GM19328 (cell line): ENCODE measurements at regions not wholly inside any gene's neighbourhood (a gene's known extent, or its start where the extent isn't known, plus 50 kb on each side); places are given as distances from the start of the nearest gene placed in this dataset.

Experiments used
- ATAC-seq: cut with Tn5 transposase; IDR thresholded peaks from one replicate; pipeline ENCODE4 v1.9.1; 2021; ENCODE audit warnings: mild to moderate bottlenecking, moderate library complexity; ENCODE audit not compliant: unreplicated experiment

GRCh38 chr9:95822583-95823431, 52.7 kb upstream of the ERCC6L2 start:
- peak; percentile 69 for ATAC-seq

DNA sequence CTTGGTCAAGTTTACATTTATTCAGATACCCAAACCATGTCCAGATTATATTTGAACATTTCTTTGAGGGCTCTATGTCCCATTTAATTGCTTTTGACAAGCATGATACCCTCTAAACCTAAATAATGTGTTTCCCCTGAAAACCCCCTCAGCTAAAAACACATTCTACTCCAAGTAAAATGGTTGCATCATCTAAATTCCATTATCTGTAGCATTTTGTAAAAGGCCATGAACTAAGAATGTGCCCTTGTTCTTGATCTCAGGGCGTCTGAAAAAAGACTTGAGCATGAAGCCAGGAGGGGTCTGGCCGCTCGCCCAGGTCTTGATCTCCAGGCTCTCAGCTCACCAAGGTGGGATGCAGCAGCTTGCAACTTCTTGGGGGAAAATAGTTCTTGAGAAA, 53.5 kb upstream of the ERCC6L2 start:
- ATAC-seq = no peak

GRCh38 chr9:95820074-95820473, 55.4 kb upstream of the ERCC6L2 start:
- ATAC-seq = no peak

DNA sequence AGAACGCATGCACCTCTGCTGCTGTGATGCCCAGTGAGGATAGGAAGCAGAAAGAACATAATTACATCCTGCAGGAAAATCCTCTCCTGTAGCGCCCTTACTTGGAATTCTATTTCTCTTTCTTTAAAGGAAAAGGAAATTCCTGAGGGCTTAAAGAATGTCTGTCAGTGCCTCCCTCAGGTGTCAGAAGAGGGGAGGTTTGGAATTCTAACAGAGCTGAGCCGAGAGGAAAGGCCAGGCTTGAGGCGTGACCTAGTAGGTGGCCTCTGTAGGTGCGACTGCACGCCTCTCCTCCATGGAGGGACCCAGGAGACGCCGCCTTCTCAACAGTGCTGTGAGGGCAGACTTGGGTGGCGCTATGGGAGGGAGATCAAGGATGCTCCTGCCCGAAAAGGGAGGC, 55.9 kb upstream of the ERCC6L2 start:
- ATAC-seq = no peak

- ATAC-seq = no peak
These were observed 58.3 kb upstream of the ERCC6L2 start for GRCh38 chr9:95817205-95817604.

GRCh38 chr9:95816716-95817115, 58.8 kb upstream of the ERCC6L2 start:
- ATAC-seq = no peak

GRCh38 chr9:95815961-95816360, 59.5 kb upstream of the ERCC6L2 start:
- no peak for ATAC-seq

GRCh38 chr9:95815133-95815532, 60.4 kb upstream of the ERCC6L2 start:
- no peak for ATAC-seq

GRCh38 chr9:95813923-95814322, 61.6 kb upstream of the ERCC6L2 start:
- no peak for ATAC-seq

GRCh38 chr9:95810814-95811213, 64.7 kb upstream of the ERCC6L2 start:
- ATAC-seq = no peak

- no peak for ATAC-seq
These were observed 65.4 kb upstream of the ERCC6L2 start for GRCh38 chr9:95810133-95810532.

DNA sequence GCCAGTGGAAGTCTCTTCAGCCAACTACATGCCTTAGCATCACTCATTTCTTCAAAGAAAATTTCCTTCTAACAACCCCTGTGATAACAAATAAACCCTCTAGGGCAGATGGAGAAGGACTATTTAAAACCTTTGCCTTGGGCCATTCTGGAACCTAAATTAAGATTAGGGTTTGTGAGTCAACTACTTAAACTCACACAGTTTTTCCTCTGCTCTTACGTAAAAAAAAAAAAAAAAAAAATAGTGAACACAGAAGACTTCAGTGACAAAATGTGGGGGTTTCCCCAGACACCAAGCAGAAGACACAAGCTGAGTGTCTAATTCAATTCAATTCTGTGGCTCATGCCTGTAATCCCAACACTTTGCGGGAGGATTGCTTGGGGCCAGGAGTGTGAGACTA, 65.8 kb upstream of the ERCC6L2 start:
- ATAC-seq = no peak

DNA sequence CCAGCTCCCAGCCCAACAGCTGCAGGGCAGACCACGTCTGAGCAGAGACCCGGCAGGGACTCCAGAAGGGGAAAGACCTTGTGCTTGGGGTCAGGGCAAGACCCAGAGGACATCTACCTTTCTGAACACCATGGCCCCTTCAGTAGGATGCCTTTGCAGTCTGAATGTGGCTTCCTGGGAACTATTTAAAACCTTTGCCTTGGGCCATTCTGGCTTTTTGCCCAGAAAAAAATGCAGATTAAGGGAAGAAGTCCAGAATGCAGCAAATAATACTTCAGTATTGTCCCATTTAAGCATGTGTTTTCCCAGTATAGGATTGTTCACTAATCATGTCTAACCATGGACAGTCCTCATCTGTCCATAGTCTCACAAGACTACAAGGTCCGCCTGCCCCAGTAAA, 67.5 kb upstream of the ERCC6L2 start:
- no peak for ATAC-seq

- ATAC-seq = no peak
These were observed 68.1 kb upstream of the ERCC6L2 start for GRCh38 chr9:95807326-95807947.

DNA sequence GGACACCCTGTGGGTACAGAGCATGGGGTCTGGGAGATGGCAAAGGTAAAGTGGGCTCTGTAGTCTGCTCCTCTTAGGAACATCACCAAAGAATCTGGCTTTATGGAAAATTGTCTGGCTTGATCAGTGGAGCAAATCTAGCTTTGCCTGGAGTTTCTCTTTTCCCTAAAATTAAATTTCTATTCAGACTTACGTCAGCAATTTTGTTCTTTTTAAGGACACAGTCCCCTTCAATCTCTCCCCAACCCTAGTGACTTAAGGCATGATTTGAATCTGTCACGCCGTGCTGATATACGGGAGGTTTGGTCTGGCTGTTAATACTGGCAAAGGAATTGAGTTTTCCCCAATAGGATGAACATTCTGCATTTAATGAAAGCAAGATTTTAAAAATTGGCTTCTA, 72.3 kb upstream of the ERCC6L2 start:
- no peak for ATAC-seq

DNA sequence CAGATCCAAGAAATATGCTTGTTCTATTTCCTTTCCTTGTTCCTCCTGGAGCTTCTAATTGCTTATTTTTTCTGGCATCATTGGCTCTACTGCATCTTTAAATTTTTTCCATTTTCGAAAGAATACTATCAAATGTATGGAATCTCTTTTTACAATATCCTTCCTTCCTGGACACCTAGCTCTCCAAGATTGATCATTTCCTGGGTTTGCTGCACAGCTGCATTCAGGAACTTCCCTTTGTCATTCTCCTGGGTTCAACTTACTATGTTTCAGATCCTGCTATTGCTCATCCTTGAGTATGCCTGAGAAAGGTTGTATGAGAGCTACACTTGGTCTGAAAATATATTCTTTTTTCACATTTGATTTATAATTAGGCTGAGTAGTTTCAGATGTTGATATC, 73.7 kb upstream of the ERCC6L2 start:
- ATAC-seq = no peak

DNA sequence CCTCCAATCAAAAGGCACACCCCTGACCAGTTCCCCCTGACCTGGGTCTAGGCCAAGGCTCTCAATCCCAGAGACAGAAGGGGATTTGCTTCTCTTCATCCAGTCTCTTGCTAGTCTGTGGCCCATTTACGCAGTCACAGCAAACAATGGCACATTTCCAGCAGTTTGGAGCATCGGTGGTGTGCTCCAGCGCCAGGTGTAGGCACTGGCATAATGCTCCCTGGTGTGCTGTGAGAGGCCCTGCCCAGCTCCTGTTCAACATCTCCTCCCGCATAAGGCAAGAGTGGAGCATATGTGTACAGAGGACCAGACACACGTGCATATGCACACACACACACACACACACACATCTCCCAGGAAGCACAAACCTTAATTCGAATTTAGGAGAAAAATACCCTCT, 79.5 kb upstream of the ERCC6L2 start:
- ATAC-seq = no peak

GRCh38 chr9:95793924-95794828, 81.3 kb upstream of the ERCC6L2 start:
- no peak for ATAC-seq

GRCh38 chr9:95791695-95792094, 83.8 kb upstream of the ERCC6L2 start:
- ATAC-seq = no peak

- no peak for ATAC-seq
These were observed 84.2 kb upstream of the ERCC6L2 start for GRCh38 chr9:95791286-95791685.

GRCh38 chr9:95788521-95788991, 86.9 kb upstream of the ERCC6L2 start:
- ATAC-seq = no peak
